IMR-90 (cell line): ENCODE measurements at regions not wholly inside any gene's neighbourhood (a gene's known extent, or its start where the extent isn't known, plus 50 kb on each side); places are given as distances from the start of the nearest gene placed in this dataset.

Source experiments
- ATAC-seq: fragments of 200-7000 bp; cut with Tn5 transposase; 2 replicates; pipeline ENCODE4 v1.9.1; 2020; ENCODE audit warnings: low read depth, mild to moderate bottlenecking, moderate library complexity
- BruUV-seq: library from RNA; stranded (reverse); fragments of 400-500 nt; replicated peaks from 2 replicates; lab custom pipeline; 2021; lab: Mats Ljungman, UMichigan
- CTCF ChIA-PET: fragments of 300-600 bp; formaldehyde crosslinking; extraction: SDS; loops from one replicate; lab custom pipeline; 2021; ENCODE audit warnings: antibody characterized with exemption; lab: Yijun Ruan, JAX
- POLR2A ChIA-PET: fragments of 300-600 bp; sonication (Branson Sonifier 250); formaldehyde crosslinking; loops from one replicate; lab custom pipeline; 2022; ENCODE audit warnings: antibody characterized with exemption; ENCODE audit not compliant: unreplicated experiment; lab: Charles Lee
- DNase-seq: peaks from one replicate; pipeline ENCODE4 v3.0.0; 2013
- H2AFZ ChIP-seq: replicated peaks from 2 replicates; pipeline ENCODE3; 2013; ENCODE audit warnings: low read length, mild to moderate bottlenecking; ENCODE audit not compliant: poor library complexity
- H2AK5ac ChIP-seq: 2 replicates; pipeline ENCODE4 v1.6.1; 2013; ENCODE audit warnings: low read depth, low read length, inconsistent platforms
- H2AK9ac ChIP-seq: replicated peaks from 2 replicates; pipeline ENCODE3; 2013; ENCODE audit warnings: mild to moderate bottlenecking, low read depth, low read length, moderate library complexity; ENCODE audit not compliant: poor library complexity
- H2BK120ac ChIP-seq: 2 replicates; pipeline ENCODE4 v1.6.1; 2013; ENCODE audit warnings: low read depth, low read length, inconsistent platforms
- H2BK15ac ChIP-seq: 3 replicates; pipeline ENCODE4 v1.6.1; 2013; ENCODE audit warnings: low read depth, low read length, inconsistent platforms
- H2BK20ac ChIP-seq: 2 replicates; pipeline ENCODE4 v1.6.1; 2013; ENCODE audit warnings: low read depth, mild to moderate bottlenecking, inconsistent platforms, low read length, moderate library complexity
- H2BK5ac ChIP-seq: 2 replicates; pipeline ENCODE4 v1.6.1; 2013; ENCODE audit warnings: mild to moderate bottlenecking, low read depth, low read length, inconsistent platforms; ENCODE audit not compliant: poor library complexity, severe bottlenecking
- H3K14ac ChIP-seq: replicated peaks from 2 replicates; pipeline ENCODE4 v1.6.1; 2013; ENCODE audit warnings: low read depth, low read length, inconsistent platforms
- H3K18ac ChIP-seq: 2 replicates; pipeline ENCODE4 v1.6.1; 2013; ENCODE audit warnings: low read depth, low read length, control low read depth
- H3K23ac ChIP-seq: 2 replicates; pipeline ENCODE4 v1.6.1; 2013; ENCODE audit warnings: low read depth, low read length, inconsistent platforms
- H3K27ac ChIP-seq: 2 replicates; pipeline ENCODE4 v1.5.1; 2013; ENCODE audit warnings: mild to moderate bottlenecking, control low read depth, low read length; ENCODE audit not compliant: insufficient read depth
- H3K27me3 ChIP-seq: 2 replicates; pipeline ENCODE4 v1.6.1; 2013; ENCODE audit warnings: low read length; ENCODE audit not compliant: control insufficient read depth, insufficient read depth
- H3K36me3 ChIP-seq: 2 replicates; pipeline ENCODE4 v1.6.1; 2013; ENCODE audit warnings: low read length, mixed read lengths; ENCODE audit not compliant: control insufficient read depth, insufficient read depth
- H3K4ac ChIP-seq: 2 replicates; pipeline ENCODE4 v1.6.1; 2013; ENCODE audit warnings: low read depth, low read length, inconsistent platforms
- H3K4me1 ChIP-seq: 2 replicates; pipeline ENCODE4 v1.6.1; 2013; ENCODE audit warnings: low read length, mixed read lengths; ENCODE audit not compliant: control insufficient read depth, insufficient read depth
- H3K4me2 ChIP-seq: 2 replicates; pipeline ENCODE4 v1.6.1; 2013; ENCODE audit warnings: low read depth, mild to moderate bottlenecking, control low read depth, low read length, moderate library complexity
- H3K4me3 ChIP-seq: 2 replicates; pipeline ENCODE4 v1.5.1; 2013; ENCODE audit warnings: low read depth, mild to moderate bottlenecking, control low read depth, low read length, moderate library complexity; ENCODE audit not compliant: insufficient read depth
- H3K56ac ChIP-seq: 2 replicates; pipeline ENCODE4 v1.6.1; 2013; ENCODE audit warnings: low read length, inconsistent platforms; ENCODE audit not compliant: insufficient read depth; ENCODE audit errors: extremely low read depth
- H3K79me1 ChIP-seq, 2 experiments: 2 replicates each; pipeline ENCODE4 v1.6.1; 2013; ENCODE audit warnings: low read length in 2 of 2, inconsistent platforms in 1 of 2, low read depth in 1 of 2
- H3K9ac ChIP-seq: 2 replicates; pipeline ENCODE4 v1.6.1; 2013; ENCODE audit warnings: low read depth, low read length, control low read depth
- H3K9me1 ChIP-seq: 2 replicates; pipeline ENCODE4 v1.6.1; 2013; ENCODE audit warnings: low read length, inconsistent platforms; ENCODE audit not compliant: insufficient read depth
- H3K9me3 ChIP-seq: 2 replicates; pipeline ENCODE4 v1.6.1; 2013; ENCODE audit warnings: low read length; ENCODE audit not compliant: control insufficient read depth, insufficient read depth
- H4K20me1 ChIP-seq: 2 replicates; pipeline ENCODE4 v1.6.1; 2013; ENCODE audit warnings: low read length, inconsistent platforms; ENCODE audit not compliant: insufficient read depth
- H4K5ac ChIP-seq: 2 replicates; pipeline ENCODE4 v1.6.1; 2013; ENCODE audit warnings: mild to moderate bottlenecking, low read depth, low read length, control low read depth
- H4K8ac ChIP-seq, 2 experiments: 2 replicates each; pipeline ENCODE4 v1.6.1; 2013; ENCODE audit warnings: low read depth in 2 of 2, low read length in 2 of 2, control low read depth in 1 of 2, inconsistent platforms in 1 of 2
- H4K91ac ChIP-seq: 2 replicates; pipeline ENCODE4 v1.6.1; 2013; ENCODE audit warnings: low read depth, low read length, inconsistent platforms; ENCODE audit not compliant: insufficient read depth
- CEBPB ChIP-seq: IDR thresholded peaks from 2 replicates; pipeline ENCODE4 v1.6.1; 2012; ENCODE audit warnings: low read depth, low read length, improper control_type of control experiment
- CHD1 ChIP-seq: IDR thresholded peaks from 2 replicates; pipeline ENCODE4 v1.6.1; 2012; ENCODE audit warnings: low read depth, low read length, improper control_type of control experiment
- FOS ChIP-seq: fragments of 150-350 bp; IDR thresholded peaks from 2 replicates; pipeline ENCODE4 v1.6.1; 2016; ENCODE audit warnings: low read depth, low read length
- MAFK ChIP-seq: IDR thresholded peaks from 2 replicates; pipeline ENCODE4 v1.6.1; 2012; ENCODE audit warnings: low read depth, low read length, improper control_type of control experiment
- MAZ ChIP-seq: IDR thresholded peaks from 2 replicates; pipeline ENCODE4 v1.6.1; 2012; ENCODE audit warnings: low read depth, mild to moderate bottlenecking, low read length, improper control_type of control experiment, moderate library complexity, borderline replicate concordance
- MXI1 ChIP-seq: IDR thresholded peaks from 2 replicates; pipeline ENCODE4 v1.6.1; 2012; ENCODE audit warnings: low read depth, mild to moderate bottlenecking, low read length, moderate library complexity, borderline replicate concordance
- NFE2L2 ChIP-seq: fragments of 150-350 bp; IDR thresholded peaks from 2 replicates; pipeline ENCODE4 v1.6.1; 2016; ENCODE audit warnings: low read depth, mild to moderate bottlenecking, low read length
- RAD21 ChIP-seq: IDR thresholded peaks from 2 replicates; pipeline ENCODE4 v1.6.1; 2012; ENCODE audit warnings: low read length, improper control_type of control experiment
- RFX5 ChIP-seq: IDR thresholded peaks from 2 replicates; pipeline ENCODE4 v1.8.0; 2012; ENCODE audit warnings: low read depth, mild to moderate bottlenecking, low read length, moderate library complexity
- SMC3 ChIP-seq: fragments of 150-350 bp; IDR thresholded peaks from 2 replicates; pipeline ENCODE4 v1.6.1; 2016; ENCODE audit warnings: low read depth, mild to moderate bottlenecking, antibody characterized with exemption, low read length, moderate library complexity
- WGBS, 2 experiments: methylation state at CpG; one replicate each; pipeline versions ENCODE4 v1.1.5 to v1.1.7; 2013; ENCODE audit warnings: missing lambda C conversion rate in 2 of 2; ENCODE audit not compliant: insufficient read length in 1 of 2; ENCODE audit errors: extremely low coverage in 2 of 2; 5-methylcytosine and 5-hydroxymethylcytosine counted together
- dilution Hi-C: fragments of 300-500 bp; cut with HindIII; formaldehyde crosslinking; loops from one replicate; pipeline ENCODE4 v1.14.3; 2018; ENCODE audit warnings: low sequenced_read_pairs; ENCODE audit not compliant: unreplicated experiment
- in situ Hi-C: fragments of 300-500 bp; cut with MboI; formaldehyde crosslinking; loops from 3 replicates; pipeline ENCODE4 v1.14.3; 2019; ENCODE audit warnings: low sequenced_read_pairs, inconsistent platforms, mixed read lengths
- intact Hi-C: fragments of 100-400 bp; cut with micrococcal nuclease; formaldehyde crosslinking; loops from 2 replicates; pipeline ENCODE4 v1.10.0; 2022
- TF ChIP-seq, protein P1 (sequence below): conservative IDR thresholded peaks from 2 replicates; pipeline ENCODE4 v1.5.1; 2012; ENCODE audit warnings: mild to moderate bottlenecking, low read depth, low read length, improper control_type of control experiment

DNA sequence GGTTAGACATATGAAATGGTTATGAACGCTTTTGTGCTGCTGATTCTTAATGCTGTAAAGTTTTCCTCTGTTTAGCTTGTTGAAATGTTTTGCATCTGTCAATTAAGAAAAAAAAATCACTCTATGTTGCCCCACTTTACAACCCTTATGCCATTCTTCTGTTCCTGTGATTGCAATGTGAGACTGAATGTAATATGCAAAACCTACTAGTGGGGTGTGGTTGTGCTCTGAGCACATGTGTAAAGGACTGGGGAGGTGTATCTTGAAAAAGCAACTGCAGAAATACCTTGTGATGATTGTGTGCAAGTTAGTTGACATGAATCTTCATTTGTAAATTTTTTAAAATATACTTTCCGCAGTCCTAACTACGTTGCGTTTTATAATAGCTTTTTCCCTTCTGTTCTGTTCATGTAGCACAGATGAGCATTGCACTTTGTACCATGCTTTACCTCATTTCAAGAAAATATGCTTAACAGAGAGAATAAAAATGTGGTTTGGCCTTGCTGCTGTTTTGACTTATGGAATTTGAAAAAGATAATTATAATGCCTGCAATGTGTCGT, 357.0 kb upstream of the PIK3R1 start:
- Histone ChIP-seq H3K27ac (no peak overlapping the region), H3K27me3 (no peaks in the 10 kb centered on the region), H3K56ac (no peak overlapping the region), H3K4me1 (no peaks in the 10 kb centered on the region), H3K4me2 (no peak overlapping the region), H2AFZ (no peak overlapping the region), H2BK20ac (no peak overlapping the region), H4K91ac (no peak overlapping the region), H2BK15ac (no peak overlapping the region), H3K23ac (no peak overlapping the region), H3K4me3 (no peak overlapping the region), H2AK5ac (no peak overlapping the region), H3K9me1 (no peaks in the 10 kb centered on the region), H3K14ac (no peak overlapping the region), H3K4ac (no peak overlapping the region), H3K9me3 (no peaks in the 10 kb centered on the region), H4K20me1 (no peaks in the 10 kb centered on the region), H4K5ac (no peak overlapping the region), H2BK5ac (no peak overlapping the region), H2AK9ac (no peak overlapping the region), H2BK120ac (no peak overlapping the region), H3K9ac (no peak overlapping the region), H3K79me1 (no peaks in the 10 kb centered on the region), H3K18ac (no peak overlapping the region), H3K36me3 (no peaks in the 10 kb centered on the region), H4K8ac (no peak overlapping the region)
- whole genome bisulfite sequencing, 2 experiments: no CpG with 5 or more reads among the region's 5 CpGs
- DNase-seq (no peak), ATAC-seq (no peak)
- ChIA-PET POLR2A (no interaction called here), CTCF (no interaction called here)
- dilution Hi-C loops: no loop called here
- BruUV-seq: no TSS peak
- no peak for TF ChIP-seq NFE2L2
- TF ChIP-seq CEBPB: no peak
- TF ChIP-seq RFX5: no peak
- TF ChIP-seq MXI1: no peak
- TF ChIP-seq FOS: no peak
- TF ChIP-seq, protein P1, sequence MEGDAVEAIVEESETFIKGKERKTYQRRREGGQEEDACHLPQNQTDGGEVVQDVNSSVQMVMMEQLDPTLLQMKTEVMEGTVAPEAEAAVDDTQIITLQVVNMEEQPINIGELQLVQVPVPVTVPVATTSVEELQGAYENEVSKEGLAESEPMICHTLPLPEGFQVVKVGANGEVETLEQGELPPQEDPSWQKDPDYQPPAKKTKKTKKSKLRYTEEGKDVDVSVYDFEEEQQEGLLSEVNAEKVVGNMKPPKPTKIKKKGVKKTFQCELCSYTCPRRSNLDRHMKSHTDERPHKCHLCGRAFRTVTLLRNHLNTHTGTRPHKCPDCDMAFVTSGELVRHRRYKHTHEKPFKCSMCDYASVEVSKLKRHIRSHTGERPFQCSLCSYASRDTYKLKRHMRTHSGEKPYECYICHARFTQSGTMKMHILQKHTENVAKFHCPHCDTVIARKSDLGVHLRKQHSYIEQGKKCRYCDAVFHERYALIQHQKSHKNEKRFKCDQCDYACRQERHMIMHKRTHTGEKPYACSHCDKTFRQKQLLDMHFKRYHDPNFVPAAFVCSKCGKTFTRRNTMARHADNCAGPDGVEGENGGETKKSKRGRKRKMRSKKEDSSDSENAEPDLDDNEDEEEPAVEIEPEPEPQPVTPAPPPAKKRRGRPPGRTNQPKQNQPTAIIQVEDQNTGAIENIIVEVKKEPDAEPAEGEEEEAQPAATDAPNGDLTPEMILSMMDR: no peak
- TF ChIP-seq CHD1: no peak
- TF ChIP-seq RAD21: no peak
- no peak for TF ChIP-seq SMC3
- TF ChIP-seq MAFK: no peak
- TF ChIP-seq MAZ: no peak
- intact Hi-C loops: loop anchor here (10.0 kb wide), 1 partner anchor 614 kb away; no protein-coding TSS in a partner anchor
- in situ Hi-C loops: no loop called here
